Hippocampal formation (tissue), 2 donors: ENCODE measurements at regions not wholly inside any gene's neighbourhood (a gene's known extent, or its start where the extent isn't known, plus 50 kb on each side); places are given as distances from the start of the nearest gene placed in this dataset.
A peak's percentile ranks its signal among the peaks of the same experiment; 100 is the strongest.

Source experiments
- DNase-seq, 2 donors: peaks; one replicate each; lab custom pipeline; 2025; lab: John Stamatoyannopoulos, UW

- DNase-seq: no peak
These were observed 81.3 kb upstream of the CD93 start for GRCh38 chr20:23167431-23167830.

DNA sequence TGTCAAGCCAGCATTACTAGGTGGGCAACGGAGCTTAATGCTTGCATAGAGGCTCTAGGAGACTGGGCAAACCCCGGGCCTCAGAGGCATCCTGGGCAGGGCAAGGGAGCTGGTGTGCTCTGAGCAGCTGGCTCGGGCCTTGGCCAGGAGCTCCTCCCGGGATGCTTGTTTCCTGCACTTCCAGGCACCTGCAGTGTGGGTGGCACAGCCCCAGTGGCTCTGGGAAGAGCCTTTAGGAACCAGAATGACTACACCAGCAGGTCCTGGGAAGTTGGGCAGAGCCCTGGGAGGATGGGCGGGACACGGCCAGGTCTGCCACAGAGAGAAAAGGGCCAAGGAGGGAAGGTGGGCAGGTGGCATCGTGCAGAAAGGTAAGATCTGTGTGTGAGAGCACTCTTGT, 80.4 kb upstream of the CD93 start:
- no peak for DNase-seq

DNA sequence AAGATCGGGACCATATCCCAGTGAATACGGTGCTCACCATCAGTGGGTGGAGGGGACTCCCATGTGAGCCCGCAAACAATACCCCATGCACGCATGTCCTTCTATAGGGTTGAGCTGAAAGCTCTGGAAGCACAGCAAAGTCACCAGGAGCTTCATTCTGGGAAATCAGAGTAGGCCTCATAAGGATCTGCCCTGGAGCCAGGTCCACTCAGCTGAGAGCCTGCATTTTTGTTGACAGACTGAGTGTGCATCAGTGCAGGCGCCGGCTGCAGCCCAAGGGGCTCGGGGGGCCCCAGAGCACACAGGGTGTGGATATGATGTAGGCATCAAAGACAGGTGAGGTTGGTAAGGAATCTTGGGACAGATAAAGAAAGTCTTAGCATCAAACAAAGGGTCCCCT, 79.8 kb upstream of the CD93 start:
- no peak for DNase-seq

DNA sequence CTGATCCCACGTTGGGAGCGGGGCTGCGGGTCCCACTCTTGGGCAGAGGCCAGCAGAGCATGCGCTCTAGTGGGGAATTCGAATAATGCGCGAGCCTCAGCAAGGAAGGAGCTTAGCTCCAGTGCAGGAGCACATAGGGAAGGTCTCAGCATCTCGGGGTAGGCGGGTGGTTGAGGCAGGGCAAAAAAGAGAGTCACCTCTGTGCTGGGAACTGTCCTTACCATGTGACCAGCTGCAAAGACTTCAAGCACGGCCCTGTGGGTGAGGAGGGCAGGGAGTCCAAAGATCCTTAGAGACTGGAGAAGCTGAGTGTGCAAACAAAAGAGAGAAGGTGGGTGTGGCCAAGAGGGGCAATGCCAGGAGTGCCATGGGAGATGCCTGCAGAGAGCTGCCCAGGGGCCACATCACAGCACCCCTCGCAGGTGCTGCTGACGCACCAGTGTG, 79.2 kb upstream of the CD93 start:
- no peak for DNase-seq

DNA sequence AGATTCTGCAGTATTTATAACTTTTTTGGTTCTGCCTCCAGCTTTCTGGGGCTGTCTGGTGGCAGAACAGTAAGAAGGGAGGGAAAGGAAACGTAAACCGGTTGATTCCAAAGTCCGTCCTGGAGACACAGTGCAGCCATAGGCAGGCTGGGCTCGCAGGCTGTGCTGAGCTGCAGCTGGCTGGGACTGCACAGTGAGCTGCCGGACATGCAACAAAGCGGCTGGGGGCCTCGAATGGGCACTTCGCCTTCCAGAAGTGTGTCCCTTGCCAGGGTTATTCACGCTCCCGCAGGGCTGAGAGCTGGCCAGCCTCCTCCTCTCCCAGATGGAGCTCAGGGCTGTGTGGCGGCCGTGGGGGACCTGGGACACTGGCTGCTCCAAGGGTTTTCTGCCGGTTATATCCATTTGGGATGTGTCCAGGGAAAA, 78.1 kb upstream of the CD93 start:
- peak in 1 of 2 donors; percentile 19 for DNase-seq

GRCh38 chr20:23163562-23163961, 77.4 kb upstream of the CD93 start:
- DNase-seq: no peak

GRCh38 chr20:23162887-23163286, 76.8 kb upstream of the CD93 start:
- no peak for DNase-seq

DNA sequence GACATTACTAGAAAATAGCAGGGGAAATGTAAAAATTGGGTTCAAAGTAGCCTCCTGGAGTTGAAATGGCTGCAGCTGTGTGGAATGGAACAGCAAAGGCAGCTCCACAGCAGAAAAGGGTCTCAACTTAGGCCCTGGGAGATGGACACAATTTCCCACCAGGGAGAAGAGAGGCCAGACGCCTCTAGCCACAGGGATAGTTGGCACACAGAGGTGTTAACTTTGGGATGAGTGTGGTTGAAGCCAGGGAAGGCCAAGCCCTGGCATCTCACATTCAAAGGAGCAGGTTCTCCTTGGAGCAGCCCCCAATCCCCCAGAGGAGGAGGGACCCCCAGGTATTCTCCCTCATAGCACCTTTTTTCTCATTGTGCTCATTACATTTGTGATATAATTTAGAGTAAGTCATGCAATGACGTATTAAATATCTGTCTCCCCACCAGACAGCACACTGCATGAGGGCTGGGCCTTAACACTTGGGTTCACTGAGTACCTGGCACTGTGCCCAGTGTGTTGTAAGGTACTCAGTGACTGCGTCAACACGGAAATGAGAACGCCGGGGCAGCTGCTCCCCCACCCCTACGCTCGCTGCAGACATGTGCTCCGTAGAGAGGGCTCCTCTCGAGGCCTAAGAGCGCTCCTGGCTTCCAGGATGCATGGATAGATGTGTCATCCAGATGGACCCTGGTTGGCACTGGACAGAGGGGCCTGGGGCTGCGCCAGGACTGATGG, 76.0 kb upstream of the CD93 start:
- DNase-seq: no peak

- DNase-seq: no peak
These were observed 75.2 kb upstream of the CD93 start for GRCh38 chr20:23161244-23161891.

DNA sequence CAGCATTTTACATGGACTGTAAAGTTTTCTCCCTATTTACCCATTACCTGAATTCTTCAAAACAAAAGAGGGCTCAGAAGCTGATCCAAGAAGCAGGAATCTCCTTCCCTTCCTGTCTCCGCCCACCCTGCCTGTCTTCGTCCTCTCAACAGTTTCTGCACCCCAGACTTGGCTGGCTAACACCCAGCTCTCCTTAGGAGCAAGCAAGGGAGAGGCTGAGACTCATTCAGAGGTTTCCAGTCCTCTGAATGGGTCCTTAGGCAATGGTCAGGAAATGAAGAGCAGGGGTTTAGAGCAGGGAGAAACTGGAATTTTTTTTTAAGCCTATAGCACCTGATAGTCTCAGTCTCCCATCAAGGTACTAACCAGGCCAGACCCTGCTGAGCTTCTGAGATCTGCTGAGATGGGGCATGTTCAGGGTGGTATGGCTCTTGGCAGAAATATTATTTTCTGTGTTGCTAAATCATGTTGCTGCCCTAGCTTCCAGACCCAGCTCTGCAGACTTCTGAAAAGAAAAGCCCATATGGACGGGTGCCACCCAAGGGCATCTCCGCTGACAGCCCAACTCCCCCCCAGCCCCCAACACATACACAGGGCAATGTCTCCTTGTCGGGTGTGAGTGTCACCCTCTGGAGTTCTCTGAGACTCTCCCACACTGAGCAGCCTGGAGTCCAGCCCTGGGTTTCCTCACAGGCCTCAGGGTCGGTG, 74.6 kb upstream of the CD93 start:
- DNase-seq: no peak

DNA sequence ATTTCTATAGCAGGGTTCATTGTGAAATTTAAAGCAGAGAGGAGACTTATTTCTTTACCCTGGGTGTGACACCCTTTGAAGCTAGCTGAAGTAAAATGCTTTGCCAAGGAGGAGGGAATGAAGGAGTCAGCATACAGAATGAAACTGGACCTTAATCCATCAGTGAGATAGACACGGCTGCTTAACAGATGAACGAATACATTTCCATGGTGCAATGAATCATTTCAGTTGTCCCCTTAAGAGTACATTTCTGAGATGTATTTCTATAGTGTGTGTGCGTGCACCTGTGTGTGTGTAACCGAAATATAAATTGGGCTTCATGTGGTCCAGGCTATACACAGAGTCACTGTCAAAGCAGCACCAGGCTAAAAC, 73.8 kb upstream of the CD93 start:
- no peak for DNase-seq

- no peak for DNase-seq
These were observed 73.3 kb upstream of the CD93 start for GRCh38 chr20:23159256-23159946.

GRCh38 chr20:23157734-23158133, 71.6 kb upstream of the CD93 start:
- DNase-seq: no peak

DNA sequence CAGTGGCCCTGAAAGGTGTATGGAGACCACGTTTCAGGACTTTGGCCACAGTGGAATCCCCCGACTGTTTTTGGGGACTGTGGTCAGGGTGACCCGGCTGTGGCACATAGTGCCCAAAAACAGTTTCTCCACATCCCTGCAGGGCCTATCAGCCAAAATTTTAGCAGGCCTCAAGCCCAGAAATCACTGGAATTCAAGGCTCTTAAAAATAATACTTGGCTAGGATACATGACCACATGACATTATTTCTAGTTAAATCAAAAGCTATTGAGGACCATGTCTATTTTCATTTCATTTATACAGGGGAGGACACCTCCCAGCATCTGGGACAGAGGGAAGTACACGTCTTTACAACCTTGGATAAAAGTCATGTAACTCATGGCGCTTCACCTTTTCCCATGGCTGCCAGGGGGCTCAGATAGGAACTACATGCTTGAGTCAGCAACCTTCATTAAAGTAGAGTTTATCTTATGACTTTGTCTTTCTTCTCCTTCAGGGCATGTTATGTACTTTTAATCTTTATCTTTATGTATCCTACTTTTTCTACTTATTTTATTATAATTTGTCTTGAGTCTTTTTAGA, 70.8 kb upstream of the CD93 start:
- no peak for DNase-seq

DNA sequence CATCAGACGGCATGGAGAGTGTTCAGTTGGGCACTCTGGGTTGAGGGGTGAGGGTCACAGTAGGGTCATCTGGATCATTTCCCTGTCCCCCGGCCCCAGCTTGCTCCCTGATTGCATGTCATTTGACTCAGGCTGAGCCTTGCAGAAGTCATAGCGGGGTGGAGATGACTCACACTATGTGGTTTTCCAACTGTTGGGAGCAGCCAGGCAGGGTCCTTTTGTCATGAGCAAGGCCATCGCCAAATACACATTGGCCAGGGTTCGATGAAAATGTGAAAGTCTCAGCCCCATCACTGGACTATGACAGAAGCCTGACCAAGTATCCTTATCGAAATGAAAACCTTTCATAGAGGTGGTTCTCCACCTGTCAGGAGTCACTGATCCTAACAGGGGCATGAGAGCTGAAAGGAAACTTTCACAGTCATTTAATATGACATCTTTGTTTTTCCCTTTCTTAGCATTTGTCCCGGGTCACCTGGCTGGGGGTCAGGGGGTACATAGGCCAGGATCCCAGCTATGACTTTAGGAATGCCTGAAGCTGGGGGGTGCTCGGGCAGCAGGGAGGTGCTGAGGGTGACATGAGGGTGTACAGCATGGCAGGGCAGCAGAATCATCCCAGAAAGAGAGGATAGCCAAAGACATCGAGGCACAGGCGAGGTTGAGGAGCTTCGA, 70.2 kb upstream of the CD93 start:
- DNase-seq: no peak

DNA sequence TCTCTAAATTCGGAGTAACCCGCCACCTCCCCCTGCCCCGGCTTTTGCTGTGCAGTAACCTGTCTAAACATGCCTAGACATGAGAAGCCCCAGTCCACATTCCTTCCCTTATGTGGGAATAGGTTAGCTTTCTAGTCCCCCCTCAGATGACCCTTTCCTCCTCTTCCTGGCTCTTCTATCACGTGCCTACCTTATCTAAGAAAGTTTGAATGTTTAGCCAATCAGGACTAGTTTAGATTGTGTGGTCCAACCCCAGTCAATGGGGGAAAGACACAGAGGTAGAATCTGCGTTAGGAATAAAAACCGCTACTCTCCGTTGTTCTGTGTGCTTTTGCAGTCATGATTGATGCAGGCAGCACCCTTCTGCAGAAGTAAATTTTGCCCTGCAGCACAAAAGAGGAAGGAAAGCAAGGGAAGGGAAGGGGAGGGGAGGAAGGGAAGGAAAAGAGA, 69.0 kb upstream of the CD93 start:
- no peak for DNase-seq

DNA sequence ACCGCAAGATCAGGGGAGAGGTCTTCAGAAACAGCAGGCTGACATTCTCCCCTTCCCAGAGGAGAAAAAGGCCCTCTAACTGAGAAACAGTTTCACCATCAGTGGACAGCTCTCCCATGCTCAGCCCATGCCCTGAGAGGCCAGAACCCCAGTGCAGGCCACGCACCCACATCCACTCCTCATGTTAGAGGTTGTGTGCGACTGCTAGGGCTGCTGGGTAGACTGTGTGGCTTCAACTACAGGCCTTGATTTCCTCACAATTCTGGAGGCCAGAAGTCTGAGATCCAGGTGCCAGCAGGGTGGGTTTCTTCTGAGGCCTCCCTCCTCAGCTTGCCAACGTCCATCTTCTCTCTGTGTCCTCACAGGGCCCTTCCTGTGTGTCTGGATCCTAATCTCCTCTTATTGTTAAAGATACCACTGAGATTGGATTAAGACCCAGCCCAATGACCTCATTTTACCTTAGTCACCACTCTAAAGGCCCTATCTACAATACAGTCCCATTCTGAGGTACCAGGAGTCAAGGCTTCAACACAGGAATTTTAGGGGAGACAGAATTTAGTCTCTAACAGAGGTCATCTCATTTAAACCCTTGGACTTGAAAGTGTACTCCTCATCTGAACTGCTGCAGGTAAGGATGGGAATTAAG, 67.7 kb upstream of the CD93 start:
- no peak for DNase-seq

DNA sequence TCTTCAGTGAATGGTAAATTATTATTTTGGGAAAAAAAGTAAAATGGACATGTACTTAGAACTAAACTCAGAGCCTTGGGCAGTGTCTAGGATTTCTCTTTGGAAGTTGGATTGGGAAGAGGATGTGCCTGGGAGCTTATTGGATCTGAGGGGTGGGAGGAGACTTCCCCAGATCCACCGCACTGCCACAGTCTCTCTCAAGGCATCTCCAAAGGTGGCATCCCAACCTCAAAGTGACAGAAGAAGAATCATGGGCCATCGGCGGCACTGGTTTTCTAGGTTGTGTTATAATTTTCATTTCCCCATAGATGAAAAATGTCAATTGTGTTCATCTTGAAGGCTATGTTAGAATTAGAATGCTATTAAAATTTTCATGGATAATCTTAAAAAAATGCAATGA, 66.8 kb upstream of the CD93 start:
- DNase-seq: no peak

- DNase-seq: no peak
These were observed 66.3 kb upstream of the CD93 start for GRCh38 chr20:23152308-23152892.

GRCh38 chr20:23151885-23152284, 65.8 kb upstream of the CD93 start:
- no peak for DNase-seq
